Trophoblast cell (in vitro differentiated cells and primary cell): ENCODE measurements at regions not wholly inside any gene's neighbourhood (a gene's known extent, or its start where the extent isn't known, plus 50 kb on each side); places are given as distances from the start of the nearest gene placed in this dataset.

Experiments
- DNase-seq, 2 donors: peaks; one replicate each; pipeline ENCODE4 v3.0.0-alpha.2; 2016
- H2AFZ ChIP-seq: 2 replicates; pipeline ENCODE4 v1.6.1; 2013; ENCODE audit warnings: low read length, moderate library complexity, mild to moderate bottlenecking; ENCODE audit not compliant: insufficient read depth, poor library complexity
- H2AK5ac ChIP-seq: 2 replicates; pipeline ENCODE4 v1.6.1; 2013; ENCODE audit warnings: mild to moderate bottlenecking, low read length
- H2BK120ac ChIP-seq: 2 replicates; pipeline ENCODE4 v1.6.1; 2013; ENCODE audit warnings: low read length, mild to moderate bottlenecking, moderate library complexity; ENCODE audit not compliant: insufficient read depth, poor library complexity
- H2BK12ac ChIP-seq: 2 replicates; pipeline ENCODE4 v1.6.1; 2013; ENCODE audit warnings: mild to moderate bottlenecking, low read length, moderate library complexity
- H2BK5ac ChIP-seq: 2 replicates; pipeline ENCODE4 v1.6.1; 2013; ENCODE audit warnings: low read length, low read depth, moderate library complexity, mild to moderate bottlenecking; ENCODE audit not compliant: poor library complexity
- H3K14ac ChIP-seq: 2 replicates; pipeline ENCODE4 v1.6.1; 2013; ENCODE audit warnings: mild to moderate bottlenecking, low read length
- H3K18ac ChIP-seq: 2 replicates; pipeline ENCODE4 v1.6.1; 2013; ENCODE audit warnings: mild to moderate bottlenecking, low read length
- H3K23ac ChIP-seq: 2 replicates; pipeline ENCODE4 v1.6.1; 2013; ENCODE audit warnings: low read length
- H3K27ac ChIP-seq: 2 replicates; pipeline ENCODE4 v1.5.1; 2013; ENCODE audit warnings: low read depth, mild to moderate bottlenecking, inconsistent platforms, low read length, moderate library complexity
- H3K27me3 ChIP-seq: 2 replicates; pipeline ENCODE4 v1.6.1; 2013; ENCODE audit warnings: inconsistent platforms, mild to moderate bottlenecking, low read length, moderate library complexity; ENCODE audit not compliant: insufficient read depth
- H3K36me3 ChIP-seq, 2 experiments: 1 replicate in 1 of 2; 2 replicates in 1 of 2; pipeline ENCODE4 v1.6.1; 2013; ENCODE audit warnings: low read length in 2 of 2, mild to moderate bottlenecking in 2 of 2, moderate library complexity in 1 of 2; ENCODE audit not compliant: insufficient read depth in 2 of 2, control insufficient read depth in 1 of 2
- H3K4ac ChIP-seq: 2 replicates; pipeline ENCODE4 v1.6.1; 2013; ENCODE audit warnings: low read depth, mild to moderate bottlenecking, low read length, moderate library complexity
- H3K4me1 ChIP-seq, 2 experiments: 1 replicate in 1 of 2; 2 replicates in 1 of 2; pipeline ENCODE4 v1.6.1; 2013; ENCODE audit warnings: low read length in 2 of 2, mild to moderate bottlenecking in 2 of 2, moderate library complexity in 1 of 2; ENCODE audit not compliant: insufficient read depth in 2 of 2, control insufficient read depth in 1 of 2
- H3K4me2 ChIP-seq: 2 replicates; pipeline ENCODE4 v1.6.1; 2013; ENCODE audit warnings: inconsistent platforms, mild to moderate bottlenecking, low read length, moderate library complexity
- H3K4me3 ChIP-seq: 2 replicates; pipeline ENCODE4 v1.5.1; 2013; ENCODE audit warnings: mild to moderate bottlenecking, low read depth, low read length, inconsistent platforms
- H3K79me1 ChIP-seq: one replicate; pipeline ENCODE4 v1.6.1; 2013; ENCODE audit warnings: low read length
- H3K79me2 ChIP-seq: 2 replicates; pipeline ENCODE4 v1.6.1; 2013; ENCODE audit warnings: low read length, mild to moderate bottlenecking; ENCODE audit not compliant: control insufficient read depth, insufficient read depth, poor library complexity
- H3K9ac ChIP-seq: 2 replicates; pipeline ENCODE4 v1.6.1; 2013; ENCODE audit warnings: mild to moderate bottlenecking, low read length
- H3K9me3 ChIP-seq: 2 replicates; pipeline ENCODE4 v1.6.1; 2013; ENCODE audit warnings: low read depth, mild to moderate bottlenecking, control low read depth, inconsistent platforms, low read length; ENCODE audit not compliant: insufficient read depth
- H4K12ac ChIP-seq: 2 replicates; pipeline ENCODE4 v1.6.1; 2013; ENCODE audit warnings: low read depth, mild to moderate bottlenecking, low read length, moderate library complexity
- H4K8ac ChIP-seq: 2 replicates; pipeline ENCODE4 v1.6.1; 2013; ENCODE audit warnings: low read depth, mild to moderate bottlenecking, low read length, moderate library complexity
- H4K91ac ChIP-seq: one replicate; pipeline ENCODE4 v1.6.1; 2013; ENCODE audit warnings: low read depth, mild to moderate bottlenecking, low read length, moderate library complexity
- WGBS: extraction: QIAGEN DNeasy Blood & Tissue Kit; methylation state at CpG from one replicate; pipeline ENCODE4 v1.1.7; 2013; ENCODE audit warnings: missing lambda C conversion rate; ENCODE audit not compliant: insufficient read length, insufficient coverage; ENCODE audit errors: extremely low coverage; 5-methylcytosine and 5-hydroxymethylcytosine counted together

DNA sequence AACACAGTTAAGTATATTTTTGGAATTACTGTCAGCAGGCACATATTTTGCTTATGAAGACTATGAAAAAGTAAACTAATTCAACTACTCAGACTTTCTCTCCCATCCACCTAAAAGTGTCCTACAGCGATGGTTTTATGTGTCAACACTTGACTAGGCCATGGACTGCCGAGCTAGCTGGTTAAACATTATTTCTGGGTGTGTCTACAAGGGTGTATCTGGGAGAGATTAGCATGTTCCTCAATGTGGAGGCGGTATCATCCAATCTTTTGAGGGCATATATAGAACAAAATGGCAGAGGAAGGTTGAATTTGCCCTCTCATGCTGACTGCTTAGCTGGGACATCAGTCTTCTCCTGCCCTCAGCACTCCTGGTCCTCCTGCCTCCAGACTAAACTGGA lies 82.7 kb upstream of the CDYL2 start:
- H3K79me2 ChIP-seq: no peaks in the 10 kb centered on the region
- no peaks in the 10 kb centered on the region for H3K36me3 ChIP-seq
- no peak overlapping the region for H3K23ac ChIP-seq
- H4K8ac ChIP-seq: no peak overlapping the region
- H3K9ac ChIP-seq: no peak overlapping the region
- H3K9me3 ChIP-seq: no peaks in the 10 kb centered on the region
- WGBS: no CpG with 5 or more reads among the region's 3 CpGs
- no peak overlapping the region for H2BK120ac ChIP-seq
- no peak overlapping the region for H2BK12ac ChIP-seq
- H4K91ac ChIP-seq: no peak overlapping the region
- H3K18ac ChIP-seq: no peak overlapping the region
- no peaks in the 10 kb centered on the region for H3K27me3 ChIP-seq
- no peak overlapping the region for H3K27ac ChIP-seq
- no peak overlapping the region for H2AFZ ChIP-seq
- H3K4me2 ChIP-seq: no peak overlapping the region
- H4K12ac ChIP-seq: no peak overlapping the region
- no peak overlapping the region for H3K4me3 ChIP-seq
- H2AK5ac ChIP-seq: no peak overlapping the region
- no peak overlapping the region for H3K4ac ChIP-seq
- DNase-seq: no peak
- H3K79me1 ChIP-seq: no peaks in the 10 kb centered on the region
- no peaks in the 10 kb centered on the region for H3K4me1 ChIP-seq
- H2BK5ac ChIP-seq: no peak overlapping the region
- H3K14ac ChIP-seq: no peak overlapping the region

DNA sequence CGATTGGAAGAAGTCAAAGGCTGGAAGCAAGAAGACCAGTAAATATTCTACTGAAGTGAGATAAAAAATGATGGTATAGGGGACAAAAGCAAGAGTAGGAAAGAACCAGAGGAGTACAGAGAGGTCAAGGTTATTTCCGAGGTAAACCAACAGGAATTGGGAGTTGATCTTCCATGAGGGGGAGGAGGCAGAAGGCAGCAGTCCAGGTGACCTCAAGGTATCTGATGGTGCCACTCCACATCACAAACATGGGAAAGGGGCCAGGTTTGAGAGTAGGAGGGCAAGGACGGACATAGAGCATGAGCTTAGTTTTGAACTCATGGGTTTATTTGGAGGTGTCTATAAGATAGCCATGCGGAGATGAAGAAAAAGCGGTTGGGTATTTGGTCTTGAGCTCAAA lies 79.4 kb upstream of the CDYL2 start:
- Histone ChIP-seq H3K4me2 (no peak overlapping the region), H3K9me3 (no peaks in the 10 kb centered on the region), H3K79me1 (no peaks in the 10 kb centered on the region), H4K8ac (no peak overlapping the region), H2AK5ac (no peak overlapping the region), H2BK120ac (no peak overlapping the region), H3K23ac (no peak overlapping the region), H3K18ac (no peak overlapping the region), H3K36me3 (no peaks in the 10 kb centered on the region), H3K27ac (no peak overlapping the region), H3K4me3 (no peak overlapping the region), H3K27me3 (no peaks in the 10 kb centered on the region), H4K91ac (no peak overlapping the region), H3K79me2 (no peaks in the 10 kb centered on the region), H3K4ac (no peak overlapping the region), H3K9ac (no peak overlapping the region), H3K14ac (no peak overlapping the region), H2BK5ac (no peak overlapping the region), H3K4me1 (no peaks in the 10 kb centered on the region), H2BK12ac (no peak overlapping the region), H2AFZ (no peak overlapping the region), H4K12ac (no peak overlapping the region)
- no CpG with 5 or more reads among the region's 5 CpGs for WGBS
- DNase-seq: no peak

DNA sequence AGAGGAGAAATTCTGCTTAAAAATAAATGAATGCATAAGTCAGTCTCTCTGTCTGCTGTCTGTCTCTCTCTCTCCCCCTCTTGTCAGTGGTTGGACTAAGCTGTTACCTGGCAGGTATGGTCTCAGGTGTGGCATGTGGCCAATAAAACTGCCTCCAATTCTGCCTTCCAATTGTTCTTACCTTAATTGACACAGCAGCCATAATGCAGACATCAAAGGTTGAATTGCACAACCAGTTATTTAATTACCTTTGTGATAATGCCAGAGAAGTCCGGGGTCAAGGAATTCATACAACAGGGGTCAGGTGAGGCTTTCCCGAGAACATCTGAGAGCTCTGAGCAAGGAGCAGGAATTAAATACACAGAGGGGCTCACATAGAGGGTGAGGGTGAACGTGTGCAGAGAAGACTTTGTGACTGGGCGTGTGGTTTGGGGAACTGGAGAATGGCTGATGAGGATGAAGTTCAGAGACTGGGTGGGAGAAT lies 78.8 kb upstream of the CDYL2 start:
- H3K27me3 ChIP-seq: no peaks in the 10 kb centered on the region
- H3K36me3 ChIP-seq: no peaks in the 10 kb centered on the region
- WGBS: no CpG with 5 or more reads among the region's 4 CpGs
- H2BK120ac ChIP-seq: no peak overlapping the region
- H3K9ac ChIP-seq: no peak overlapping the region
- no peaks in the 10 kb centered on the region for H3K79me2 ChIP-seq
- DNase-seq: no peak
- H2BK5ac ChIP-seq: no peak overlapping the region
- H3K79me1 ChIP-seq: no peaks in the 10 kb centered on the region
- no peak overlapping the region for H3K4me2 ChIP-seq
- H2AFZ ChIP-seq: no peak overlapping the region
- no peak overlapping the region for H3K14ac ChIP-seq
- H3K4me1 ChIP-seq: no peaks in the 10 kb centered on the region
- H3K27ac ChIP-seq: no peak overlapping the region
- H4K12ac ChIP-seq: no peak overlapping the region
- no peak overlapping the region for H3K4ac ChIP-seq
- no peak overlapping the region for H3K4me3 ChIP-seq
- no peak overlapping the region for H4K8ac ChIP-seq
- H3K18ac ChIP-seq: no peak overlapping the region
- no peak overlapping the region for H3K23ac ChIP-seq
- H2BK12ac ChIP-seq: no peak overlapping the region
- H4K91ac ChIP-seq: no peak overlapping the region
- H3K9me3 ChIP-seq: no peaks in the 10 kb centered on the region
- H2AK5ac ChIP-seq: no peak overlapping the region

DNA sequence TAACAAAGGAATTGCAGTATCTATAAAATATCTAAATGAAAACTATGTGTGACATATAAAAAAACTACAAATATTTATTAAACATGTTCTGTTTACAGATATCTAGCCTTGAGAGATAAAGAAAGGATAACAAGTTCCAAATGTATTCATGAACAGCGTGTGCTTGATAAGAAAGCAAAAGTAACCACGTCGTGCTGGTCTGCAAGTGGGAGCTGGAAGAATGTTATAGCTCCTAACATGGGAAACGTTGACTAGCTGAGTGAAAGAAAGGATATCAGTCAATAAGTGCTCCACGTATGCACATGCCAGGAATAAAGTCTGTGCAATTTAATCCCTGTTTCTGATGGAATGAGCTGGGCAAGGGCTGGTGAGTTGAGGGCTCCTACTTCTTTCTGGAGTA lies 71.2 kb upstream of the CDYL2 start:
- H3K4me1 ChIP-seq: no peaks in the 10 kb centered on the region
- H3K4me2 ChIP-seq: no peak overlapping the region
- no peak overlapping the region for H2BK120ac ChIP-seq
- H3K9ac ChIP-seq: no peak overlapping the region
- no peaks in the 10 kb centered on the region for H3K79me1 ChIP-seq
- H4K8ac ChIP-seq: no peak overlapping the region
- H3K27ac ChIP-seq: no peak overlapping the region
- no peak overlapping the region for H2AK5ac ChIP-seq
- no peaks in the 10 kb centered on the region for H3K79me2 ChIP-seq
- no peak overlapping the region for H2BK12ac ChIP-seq
- no peak overlapping the region for H3K23ac ChIP-seq
- WGBS: no CpG with 5 or more reads among the region's 5 CpGs
- no peak overlapping the region for H3K18ac ChIP-seq
- no peaks in the 10 kb centered on the region for H3K27me3 ChIP-seq
- no peak overlapping the region for H3K14ac ChIP-seq
- H3K4ac ChIP-seq: no peak overlapping the region
- no peak overlapping the region for H3K4me3 ChIP-seq
- H3K9me3 ChIP-seq: no peaks in the 10 kb centered on the region
- DNase-seq: no peak
- no peak overlapping the region for H4K12ac ChIP-seq
- H2BK5ac ChIP-seq: no peak overlapping the region
- H2AFZ ChIP-seq: no peak overlapping the region
- H4K91ac ChIP-seq: no peak overlapping the region
- H3K36me3 ChIP-seq: no peaks in the 10 kb centered on the region
